ENCODE measurements at regions not wholly inside any gene's neighbourhood (a gene's known extent, or its start where the extent isn't known, plus 50 kb on each side); places are given as distances from the start of the nearest gene placed in this dataset.
A peak's percentile ranks its signal among the peaks of the same experiment; 100 is the strongest.

DNA sequence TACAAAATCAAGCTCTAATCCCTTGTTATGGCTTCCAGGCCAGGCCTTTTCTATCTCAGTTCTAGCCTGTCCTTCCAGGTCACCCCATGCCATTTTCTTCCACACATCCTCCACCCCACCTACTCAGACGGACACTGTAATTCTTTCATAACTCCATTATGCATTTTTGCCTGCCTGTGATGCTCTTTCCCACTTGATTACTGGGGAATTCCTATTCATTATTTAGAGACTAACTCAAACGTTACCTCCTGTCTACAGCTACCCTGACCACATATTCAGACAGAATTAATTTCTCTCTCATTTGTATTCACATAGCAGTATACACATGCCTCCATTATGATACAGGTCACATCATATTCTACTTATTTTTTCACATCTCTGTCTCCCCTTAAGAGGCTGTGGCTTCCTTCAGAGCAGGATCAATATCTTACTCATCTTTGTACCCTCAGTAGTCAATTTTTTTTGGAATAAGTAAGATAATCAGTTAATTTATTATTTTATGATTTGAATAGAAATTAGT, 156.5 kb upstream of the ZC3H12C start:
- TF ChIP-seq, protein P1, sequence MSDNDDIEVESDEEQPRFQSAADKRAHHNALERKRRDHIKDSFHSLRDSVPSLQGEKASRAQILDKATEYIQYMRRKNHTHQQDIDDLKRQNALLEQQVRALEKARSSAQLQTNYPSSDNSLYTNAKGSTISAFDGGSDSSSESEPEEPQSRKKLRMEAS (IDR thresholded peaks at IDR 0.05; ENCODE audit: low read depth, low read length) = no peak
- TF ChIP-seq, protein P2, sequence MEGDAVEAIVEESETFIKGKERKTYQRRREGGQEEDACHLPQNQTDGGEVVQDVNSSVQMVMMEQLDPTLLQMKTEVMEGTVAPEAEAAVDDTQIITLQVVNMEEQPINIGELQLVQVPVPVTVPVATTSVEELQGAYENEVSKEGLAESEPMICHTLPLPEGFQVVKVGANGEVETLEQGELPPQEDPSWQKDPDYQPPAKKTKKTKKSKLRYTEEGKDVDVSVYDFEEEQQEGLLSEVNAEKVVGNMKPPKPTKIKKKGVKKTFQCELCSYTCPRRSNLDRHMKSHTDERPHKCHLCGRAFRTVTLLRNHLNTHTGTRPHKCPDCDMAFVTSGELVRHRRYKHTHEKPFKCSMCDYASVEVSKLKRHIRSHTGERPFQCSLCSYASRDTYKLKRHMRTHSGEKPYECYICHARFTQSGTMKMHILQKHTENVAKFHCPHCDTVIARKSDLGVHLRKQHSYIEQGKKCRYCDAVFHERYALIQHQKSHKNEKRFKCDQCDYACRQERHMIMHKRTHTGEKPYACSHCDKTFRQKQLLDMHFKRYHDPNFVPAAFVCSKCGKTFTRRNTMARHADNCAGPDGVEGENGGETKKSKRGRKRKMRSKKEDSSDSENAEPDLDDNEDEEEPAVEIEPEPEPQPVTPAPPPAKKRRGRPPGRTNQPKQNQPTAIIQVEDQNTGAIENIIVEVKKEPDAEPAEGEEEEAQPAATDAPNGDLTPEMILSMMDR (IDR thresholded peaks at IDR 0.05; ENCODE audit: low read depth, low read length) = no peak
- TF ChIP-seq POLR2A (IDR thresholded peaks at IDR 0.05; ENCODE audit: extremely low read depth, insufficient read length) (no peak), MYC (IDR thresholded peaks at IDR 0.05; ENCODE audit: low read depth, low read length) (no peak)
- no peak for DNase-seq (ENCODE audit: low read depth)
- H3K4me3 ChIP-seq (ENCODE audit: low read depth, low read length) = no peak overlapping the region

DNA sequence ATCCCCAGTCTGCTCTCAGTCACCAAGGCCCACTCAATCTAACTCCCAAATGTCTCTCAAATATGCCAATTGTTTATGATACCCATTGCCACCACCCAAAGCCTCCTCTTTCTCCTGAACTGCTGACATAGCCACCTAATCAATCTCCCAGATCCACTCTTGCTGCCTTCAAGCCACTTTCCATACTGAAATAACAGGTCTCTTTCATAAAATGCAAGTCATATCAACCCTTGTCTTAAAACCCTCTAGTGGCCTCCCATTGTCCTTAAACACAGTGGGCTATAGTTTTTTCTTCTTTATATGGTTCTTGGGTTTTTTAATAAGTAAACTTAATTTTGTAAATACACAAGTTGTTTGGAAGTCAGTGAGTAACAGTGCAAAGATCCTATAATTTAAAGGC, 155.2 kb upstream of the ZC3H12C start:
- no peak for TF ChIP-seq POLR2A (IDR thresholded peaks at IDR 0.05; ENCODE audit: extremely low read depth, insufficient read length)
- TF ChIP-seq MYC (IDR thresholded peaks at IDR 0.05; ENCODE audit: low read depth, low read length) = no peak
- TF ChIP-seq, protein P2 (IDR thresholded peaks at IDR 0.05; ENCODE audit: low read depth, low read length) = no peak
- TF ChIP-seq, protein P1 (IDR thresholded peaks at IDR 0.05; ENCODE audit: low read depth, low read length) = no peak
- no peak for DNase-seq (ENCODE audit: low read depth)
- H3K4me3 ChIP-seq (ENCODE audit: low read depth, low read length) = no peak overlapping the region

DNA sequence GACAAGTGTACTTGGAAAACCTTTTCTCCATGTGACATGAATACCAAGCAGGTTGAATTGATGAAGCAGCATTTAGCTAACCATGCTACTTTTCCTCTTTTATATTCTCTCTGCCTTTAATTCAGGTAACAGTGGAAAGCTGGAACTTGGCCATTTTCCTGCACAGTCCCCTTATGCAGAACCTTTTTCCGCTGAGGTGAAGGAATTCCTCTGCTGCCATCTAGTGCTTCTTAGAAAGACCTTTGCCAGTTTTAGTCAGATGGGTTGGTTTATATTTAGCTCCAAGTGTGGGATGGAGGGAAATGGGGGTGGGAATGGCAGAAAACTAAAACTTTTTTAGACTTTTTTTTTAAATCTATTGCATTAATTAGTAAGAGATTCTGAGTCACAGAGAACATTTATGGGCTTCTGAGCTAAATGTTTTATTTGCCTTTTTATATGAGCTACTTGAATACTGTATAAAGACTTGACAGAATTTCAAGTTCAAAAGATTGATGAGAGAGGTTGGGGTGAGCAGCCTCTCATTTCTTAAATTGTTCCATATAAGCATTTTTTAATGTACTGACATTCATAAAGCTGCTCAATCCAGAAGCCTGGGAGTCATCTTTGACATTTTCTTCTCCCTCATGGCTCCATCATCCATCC, 153.9 kb upstream of the ZC3H12C start:
- no peak for TF ChIP-seq MYC (IDR thresholded peaks at IDR 0.05; ENCODE audit: low read depth, low read length)
- TF ChIP-seq POLR2A (IDR thresholded peaks at IDR 0.05; ENCODE audit: extremely low read depth, insufficient read length) = no peak
- TF ChIP-seq, protein P1 (IDR thresholded peaks at IDR 0.05; ENCODE audit: low read depth, low read length) = no peak
- TF ChIP-seq, protein P2 (IDR thresholded peaks at IDR 0.05; ENCODE audit: low read depth, low read length) = peak; percentile 63
- peak; percentile 56 for DNase-seq (ENCODE audit: low read depth)
- no peak overlapping the region for H3K4me3 ChIP-seq (ENCODE audit: low read depth, low read length)

- DNase-seq (ENCODE audit: low read depth) = no peak
- TF ChIP-seq MYC (IDR thresholded peaks at IDR 0.05; ENCODE audit: low read depth, low read length) = no peak
- TF ChIP-seq, protein P2 (IDR thresholded peaks at IDR 0.05; ENCODE audit: low read depth, low read length) = no peak
- TF ChIP-seq, protein P1 (IDR thresholded peaks at IDR 0.05; ENCODE audit: low read depth, low read length) = no peak
- H3K4me3 ChIP-seq (ENCODE audit: low read depth, low read length) = no peak overlapping the region
Measured at GRCh38 chr11:109940816-109941215, 152.4 kb upstream of the ZC3H12C start.

DNA sequence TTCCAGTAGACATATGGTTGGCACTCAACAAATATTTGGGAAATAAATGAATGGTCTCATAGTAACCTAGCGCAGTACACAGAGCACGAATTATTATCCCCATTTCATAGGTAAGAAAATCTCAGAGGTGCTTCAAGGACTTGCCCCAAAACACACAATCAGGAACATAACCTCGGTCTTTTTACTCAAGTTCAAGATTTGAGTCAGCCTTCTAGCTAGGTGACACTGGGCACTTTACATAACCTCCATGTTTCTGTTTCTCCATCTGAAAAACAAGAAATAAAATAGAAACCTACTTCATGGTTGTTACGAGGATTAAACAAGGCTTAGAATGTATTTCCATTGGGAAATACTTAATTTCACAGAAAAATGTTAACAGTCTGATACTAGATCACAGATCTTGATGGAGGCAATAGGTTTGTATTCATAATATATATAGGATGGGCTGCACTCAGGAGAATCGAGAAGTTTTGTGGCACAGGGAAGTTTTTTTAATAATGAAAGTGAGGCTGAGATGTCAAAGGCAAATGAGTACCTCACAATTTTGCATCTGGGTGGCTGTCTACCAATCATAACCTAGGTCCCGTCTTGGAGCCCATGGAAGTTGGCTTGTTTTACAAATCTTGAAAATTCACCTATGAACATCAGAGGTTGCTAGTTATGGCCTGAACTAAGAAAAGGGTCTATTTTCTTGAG, 147.4 kb upstream of the ZC3H12C start:
- TF ChIP-seq MYC (IDR thresholded peaks at IDR 0.05; ENCODE audit: low read depth, low read length) (no peak), POLR2A (IDR thresholded peaks at IDR 0.05; ENCODE audit: extremely low read depth, insufficient read length) (no peak)
- TF ChIP-seq, protein P1 (IDR thresholded peaks at IDR 0.05; ENCODE audit: low read depth, low read length) = no peak
- TF ChIP-seq, protein P2 (IDR thresholded peaks at IDR 0.05; ENCODE audit: low read depth, low read length) = no peak
- no peak overlapping the region for H3K4me3 ChIP-seq (ENCODE audit: low read depth, low read length)
- no peak for DNase-seq (ENCODE audit: low read depth)
